HCT116 (cell line): ENCODE measurements at regions not wholly inside any gene's neighbourhood (a gene's known extent, or its start where the extent isn't known, plus 50 kb on each side); places are given as distances from the start of the nearest gene placed in this dataset.

Experiments
- ATAC-seq: fragments of 200-7000 bp; cut with Tn5 transposase; 2 replicates; pipeline ENCODE4 v1.9.1; 2020; ENCODE audit warnings: mild to moderate bottlenecking, moderate library complexity
- BruUV-seq: library from RNA; stranded (reverse); fragments of 400-500 nt; replicated peaks from 2 replicates; lab custom pipeline; 2021; lab: Mats Ljungman, UMichigan
- CTCF ChIA-PET: fragments of 300-600 bp; sonication (Branson Sonifier 250); formaldehyde crosslinking; loops from one replicate; lab custom pipeline; 2021; ENCODE audit warnings: antibody characterized with exemption; lab: Charles Lee
- POLR2A ChIA-PET: fragments of 300-600, 350-600 bp; sonication (Branson Sonifier 250); formaldehyde crosslinking; loops from one replicate; lab custom pipeline; 2021; ENCODE audit warnings: antibody characterized with exemption; lab: Charles Lee
- RAD21 ChIA-PET, 2 experiments: fragments of 300-600 bp; sonication (Branson Sonifier 250); formaldehyde crosslinking; loops; one replicate each; lab custom pipeline; 2023; ENCODE audit warnings: low total read pairs in 2 of 2; ENCODE audit not compliant: uncharacterized antibody in 2 of 2, unreplicated experiment in 2 of 2, low non-redundant PET in 1 of 2; lab: Charles Lee
- DNase-seq: peaks from one replicate; pipeline ENCODE4 v3.0.0-alpha.2; 2010; ENCODE audit warnings: low read depth, low spot score
- H2AFZ ChIP-seq: fragments of 200-600 bp; shearing (Covaris generic), sonication (generic); 2 replicates; pipeline ENCODE4 v1.6.1; 2017; ENCODE audit warnings: low read depth, mixed run types, mixed read lengths, antibody characterized with exemption, low read length; ENCODE audit not compliant: poor library complexity, severe bottlenecking
- H3K27ac ChIP-seq: 2 replicates; pipeline ENCODE4 v1.5.1; 2012; ENCODE audit warnings: low read depth, low read length
- H3K27me3 ChIP-seq: fragments of 200-600 bp; sonication (generic); 2 replicates; pipeline ENCODE4 v1.6.1; 2016; ENCODE audit warnings: mixed run types, low read length, mixed read lengths; ENCODE audit not compliant: insufficient read depth
- H3K36me3 ChIP-seq, 2 experiments: fragments of 200-500 bp in 1 of 2; fragments of 200-600 bp in 1 of 2; sonication (Bioruptor generic) in 1 of 2; sonication (generic) in 1 of 2; 2 replicates each; pipeline versions ENCODE4 v1.5.1 to v1.6.1; 2014 to 2016; ENCODE audit warnings: low read length in 2 of 2, inconsistent platforms in 1 of 2, mixed read lengths in 1 of 2, mixed run types in 1 of 2; ENCODE audit not compliant: insufficient read depth in 2 of 2, control insufficient read depth in 1 of 2
- H3K4me1 ChIP-seq, 2 experiments: fragments of 200-600 bp in 1 of 2; sonication (generic) in 1 of 2; 2 replicates each; pipeline versions ENCODE4 v1.5.1 to v1.6.1; 2012 to 2017; ENCODE audit warnings: low read length in 2 of 2, inconsistent platforms in 1 of 2, mild to moderate bottlenecking in 1 of 2, mixed read lengths in 1 of 2, mixed run types in 1 of 2, moderate library complexity in 1 of 2; ENCODE audit not compliant: insufficient read depth in 2 of 2, control insufficient read depth in 1 of 2
- H3K4me2 ChIP-seq: fragments of 200-600 bp; sonication (generic); 2 replicates; pipeline ENCODE4 v1.6.1; 2017; ENCODE audit warnings: mixed run types, low read length, mixed read lengths
- H3K4me3 ChIP-seq, 2 experiments: fragments of 200-600 bp in 1 of 2; sonication (generic) in 1 of 2; replicated peaks in 1 of 2; 2 replicates each; pipeline ENCODE4 v1.5.1; 2011 to 2016; ENCODE audit warnings: low read length in 2 of 2, control low read depth in 1 of 2, low read depth in 1 of 2, mild to moderate bottlenecking in 1 of 2, mixed read lengths in 1 of 2, mixed run types in 1 of 2
- H3K79me2 ChIP-seq: fragments of 200-600 bp; sonication (generic); 2 replicates; pipeline ENCODE4 v1.6.1; 2017; ENCODE audit warnings: mild to moderate bottlenecking, mixed run types, low read length, moderate library complexity, mixed read lengths; ENCODE audit not compliant: insufficient read depth
- H3K9ac ChIP-seq: fragments of 200-600 bp; sonication (generic); 2 replicates; pipeline ENCODE4 v1.6.1; 2016; ENCODE audit warnings: low read length, mixed read lengths
- H3K9me2 ChIP-seq: fragments of 200-600 bp; sonication (generic), shearing (Covaris generic); 2 replicates; pipeline ENCODE4 v1.6.1; 2017; ENCODE audit warnings: mixed run types, mild to moderate bottlenecking, moderate library complexity; ENCODE audit not compliant: insufficient read depth
- H3K9me3 ChIP-seq, 2 experiments: fragments of 200-500 bp in 1 of 2; fragments of 200-600 bp in 1 of 2; sonication (Bioruptor generic) in 1 of 2; sonication (generic) in 1 of 2; 2 replicates each; pipeline ENCODE4 v1.6.1; 2014 to 2017; ENCODE audit warnings: low read length in 2 of 2, mixed read lengths in 2 of 2, inconsistent platforms in 1 of 2, low read depth in 1 of 2, mild to moderate bottlenecking in 1 of 2, mixed run types in 1 of 2, moderate library complexity in 1 of 2; ENCODE audit not compliant: control insufficient read depth in 1 of 2, insufficient read depth in 1 of 2
- H4K20me1 ChIP-seq: fragments of 200-600 bp; sonication (generic), shearing (Covaris generic); 2 replicates; pipeline ENCODE4 v1.6.1; 2017; ENCODE audit warnings: mixed run types, mild to moderate bottlenecking, moderate library complexity; ENCODE audit not compliant: insufficient read depth
- CBX3 ChIP-seq: IDR thresholded peaks from 2 replicates; pipeline ENCODE4 v1.6.1; 2012; ENCODE audit warnings: low read depth
- CTCF ChIP-seq, 3 experiments: fragments of 200-600 bp in 1 of 3; sonication (generic) in 1 of 3; IDR thresholded peaks in 2 of 3; conservative IDR thresholded peaks in 1 of 3; 2 replicates each; pipeline ENCODE4 v1.5.1; 2012 to 2017; ENCODE audit warnings: low read depth in 2 of 3, low read length in 2 of 3, antibody characterized with exemption in 1 of 3, borderline replicate concordance in 1 of 3, control low read depth in 1 of 3, mild to moderate bottlenecking in 1 of 3, mixed read lengths in 1 of 3, mixed run types in 1 of 3, moderate library complexity in 1 of 3; ENCODE audit not compliant: insufficient read depth in 1 of 3
- EGR1 ChIP-seq: IDR thresholded peaks from 2 replicates; pipeline ENCODE4 v1.6.1; 2012; ENCODE audit warnings: low read depth
- ELF1 ChIP-seq: IDR thresholded peaks from 2 replicates; pipeline ENCODE4 v1.6.1; 2012; ENCODE audit warnings: low read depth, borderline replicate concordance
- EZH2phosphoT487 ChIP-seq: fragments of 200-600 bp; IDR thresholded peaks from 2 replicates; pipeline ENCODE4 v1.6.1; 2018; ENCODE audit warnings: antibody characterized with exemption, borderline replicate concordance
- POLR2AphosphoS5 ChIP-seq: IDR thresholded peaks from 2 replicates; pipeline ENCODE4 v1.6.1; 2011; ENCODE audit warnings: mild to moderate bottlenecking, low read depth, low read length, moderate library complexity
- RAD21 ChIP-seq: IDR thresholded peaks from 2 replicates; pipeline ENCODE4 v1.6.1; 2012; ENCODE audit warnings: low read depth, mild to moderate bottlenecking
- SIN3A ChIP-seq: IDR thresholded peaks from 2 replicates; pipeline ENCODE4 v1.6.1; 2012; ENCODE audit warnings: low read depth
- SP1 ChIP-seq: IDR thresholded peaks from 2 replicates; pipeline ENCODE4 v1.6.1; 2012; ENCODE audit warnings: low read depth
- SRF ChIP-seq: IDR thresholded peaks from 2 replicates; pipeline ENCODE4 v1.6.1; 2012; ENCODE audit warnings: low read depth
- TCF7L2 ChIP-seq: IDR thresholded peaks from 2 replicates; pipeline ENCODE4 v1.7.0; 2011; ENCODE audit warnings: borderline replicate concordance, inconsistent platforms; ENCODE audit not compliant: insufficient read depth, insufficient read length; ENCODE audit errors: extremely low read depth
- ZBTB33 ChIP-seq: IDR thresholded peaks from 2 replicates; pipeline ENCODE4 v1.6.1; 2011; ENCODE audit warnings: mild to moderate bottlenecking, low read length, moderate library complexity; ENCODE audit not compliant: insufficient replicate concordance; ENCODE audit errors: extremely low read depth
- ZFX ChIP-seq: fragments of 450-650 bp; IDR thresholded peaks from 2 replicates; pipeline ENCODE4 v1.6.1; 2017
- ZNF274 ChIP-seq: fragments of 200-500 bp; sonication (Bioruptor generic); IDR thresholded peaks from 2 replicates; pipeline ENCODE4 v1.6.1; 2014; ENCODE audit warnings: mild to moderate bottlenecking, low read depth, low read length, inconsistent platforms
- intact Hi-C: fragments of 100-400 bp; cut with micrococcal nuclease; formaldehyde crosslinking; loops from 2 replicates; pipeline ENCODE4 v1.10.0; 2022

GRCh38 chr10:29805134-29805723, 170.5 kb upstream of the SVIL start:
- Histone ChIP-seq H3K9me2 (no peaks in the 10 kb centered on the region), H3K4me2 (no peak overlapping the region), H3K9me3 (no peaks in the 10 kb centered on the region), H3K4me3 (no peak overlapping the region), H3K79me2 (no peaks in the 10 kb centered on the region), H3K9ac (no peak overlapping the region), H3K4me1 (peaks cover 15 to 39% of the 10 kb centered on the region in 2 experiments), H3K27ac (no peak overlapping the region), H3K36me3 (no peaks in the 10 kb centered on the region), H3K27me3 (no peaks in the 10 kb centered on the region), H2AFZ (no peak overlapping the region), H4K20me1 (no peaks in the 10 kb centered on the region)
- DNase-seq (no peak), ATAC-seq (no peak)
- ChIA-PET POLR2A (no interaction called here), RAD21 (interaction anchor here in 1 of 2 experiments (0.5 kb wide), 1 partner anchor 27 kb away, joined by 3 read pairs; no protein-coding TSS in a partner anchor), CTCF (no interaction called here)
- BruUV-seq: no TSS peak
- intact Hi-C loops: no loop called here
- TF ChIP-seq ELF1: no peak
- no peak for TF ChIP-seq CBX3
- TF ChIP-seq POLR2AphosphoS5: no peak
- TF ChIP-seq RAD21: no peak
- no peak for TF ChIP-seq EGR1

- POLR2A ChIA-PET: no interaction called here
- CTCF ChIA-PET: no interaction called here
- ATAC-seq: peak; percentile 81
- peak; percentile 81 for TF ChIP-seq SP1
- no peak for TF ChIP-seq ZNF274
- TF ChIP-seq RAD21: no peak
- TF ChIP-seq POLR2AphosphoS5: no peak
- no peak for TF ChIP-seq SIN3A
- peak; percentile 3; the same call in 1 of the 2 replicates for TF ChIP-seq SRF
- no peak for TF ChIP-seq TCF7L2
- TF ChIP-seq ZBTB33: no peak
- no peak for TF ChIP-seq CTCF (IDR thresholded peaks at IDR 0.05 in 2 of 3, conservative IDR thresholded peaks at IDR 0.05 in 1 of 3; ENCODE audit: borderline replicate concordance in 1 of 3, insufficient read depth in 1 of 3, low read depth in 2 of 3, low read length in 2 of 3)
- TF ChIP-seq ZFX: no peak
- no peak for TF ChIP-seq EZH2phosphoT487
- TF ChIP-seq EGR1: no peak
These were observed 169.5 kb upstream of the SVIL start for GRCh38 chr10:29804025-29804852.

More at GRCh38 chr10:29804025-29804852, 169.5 kb upstream of the SVIL start:
- BruUV-seq: no TSS peak
- Histone ChIP-seq H3K36me3 (no peaks in the 10 kb centered on the region), H3K79me2 (no peaks in the 10 kb centered on the region), H3K9me3 (no peaks in the 10 kb centered on the region), H3K9me2 (no peaks in the 10 kb centered on the region), H3K4me3 (peak overlapping the region in 1 of 2 experiments; percentile 35; a peak in 2 of 4 replicates), H3K4me2 (peak overlapping the region; percentile 72), H3K27ac (peak overlapping the region; percentile 31), H3K9ac (no peak overlapping the region), H2AFZ (peak overlapping the region; percentile 73), H3K27me3 (no peaks in the 10 kb centered on the region), H4K20me1 (no peaks in the 10 kb centered on the region), H3K4me1 (peaks cover 15 to 39% of the 10 kb centered on the region in 2 experiments)
- DNase-seq: peak; percentile 66
- intact Hi-C loops: no loop called here
- RAD21 ChIA-PET: no interaction called here
